Right lobe of liver (tissue), 4 donors: ENCODE measurements at regions not wholly inside any gene's neighbourhood (a gene's known extent, or its start where the extent isn't known, plus 50 kb on each side); places are given as distances from the start of the nearest gene placed in this dataset.

Source experiments
- POLR2A ChIP-seq: fragments of 450-650 bp; IDR thresholded peaks from one replicate; pipeline ENCODE4 v1.6.1; 2017; ENCODE audit warnings: antibody characterized with exemption, mild to moderate bottlenecking
- TF ChIP-seq, protein P1 (sequence below), 4 donors: fragments of 200-600 bp in 3 of 4; fragments of 450-650 bp in 1 of 4; IDR thresholded peaks; one replicate each; pipeline versions ENCODE4 v1.5.1 to v1.8.0; 2016 to 2022; ENCODE audit warnings: antibody characterized with exemption in 4 of 4, mild to moderate bottlenecking in 2 of 4
- donor health status: DM: no; HTN: no; CAD: no.
- donor health status: DM: no; HTN: no; CAD: no.
- donor health status: DM: no; HTN: yes; CAD: no.

DNA sequence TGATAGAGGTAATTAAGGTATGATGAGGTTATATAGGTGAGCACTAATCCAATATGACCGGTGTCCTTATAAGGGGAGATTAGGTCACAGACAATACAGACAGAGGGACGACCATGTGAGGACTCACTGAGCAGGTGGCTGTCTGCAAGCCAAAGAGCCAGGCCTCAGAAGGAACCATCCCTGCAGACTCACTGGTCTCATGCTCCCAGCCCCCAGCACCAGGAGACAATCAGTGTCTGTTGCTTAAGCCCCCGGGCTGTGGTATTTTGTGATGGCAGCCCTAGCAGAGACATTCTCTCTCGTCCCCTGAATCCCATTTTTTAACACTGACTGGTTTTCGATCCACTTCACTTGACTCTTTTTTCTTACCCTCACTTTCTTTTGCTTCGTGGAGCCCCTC lies 51.9 kb upstream of the PABPC3 start:
- TF ChIP-seq POLR2A = no peak
- TF ChIP-seq, protein P1, sequence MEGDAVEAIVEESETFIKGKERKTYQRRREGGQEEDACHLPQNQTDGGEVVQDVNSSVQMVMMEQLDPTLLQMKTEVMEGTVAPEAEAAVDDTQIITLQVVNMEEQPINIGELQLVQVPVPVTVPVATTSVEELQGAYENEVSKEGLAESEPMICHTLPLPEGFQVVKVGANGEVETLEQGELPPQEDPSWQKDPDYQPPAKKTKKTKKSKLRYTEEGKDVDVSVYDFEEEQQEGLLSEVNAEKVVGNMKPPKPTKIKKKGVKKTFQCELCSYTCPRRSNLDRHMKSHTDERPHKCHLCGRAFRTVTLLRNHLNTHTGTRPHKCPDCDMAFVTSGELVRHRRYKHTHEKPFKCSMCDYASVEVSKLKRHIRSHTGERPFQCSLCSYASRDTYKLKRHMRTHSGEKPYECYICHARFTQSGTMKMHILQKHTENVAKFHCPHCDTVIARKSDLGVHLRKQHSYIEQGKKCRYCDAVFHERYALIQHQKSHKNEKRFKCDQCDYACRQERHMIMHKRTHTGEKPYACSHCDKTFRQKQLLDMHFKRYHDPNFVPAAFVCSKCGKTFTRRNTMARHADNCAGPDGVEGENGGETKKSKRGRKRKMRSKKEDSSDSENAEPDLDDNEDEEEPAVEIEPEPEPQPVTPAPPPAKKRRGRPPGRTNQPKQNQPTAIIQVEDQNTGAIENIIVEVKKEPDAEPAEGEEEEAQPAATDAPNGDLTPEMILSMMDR (IDR thresholded peaks at IDR 0.05) = no peak
